Body of pancreas (tissue), 4 donors: ENCODE measurements at regions not wholly inside any gene's neighbourhood (a gene's known extent, or its start where the extent isn't known, plus 50 kb on each side); places are given as distances from the start of the nearest gene placed in this dataset.

Experiments used
- ATAC-seq: fragments of 150-250 bp; one replicate; pipeline ENCODE4 v1.9.1; 2016
- DNase-seq, 4 donors: peaks; one replicate each; pipeline ENCODE4 v3.0.0-alpha.2; 2019
- H3K27ac ChIP-seq, 4 donors: fragments of 200-600 bp; sonication (generic); 1 replicate in 3 of 4; 2 replicates in 1 of 4; pipeline versions ENCODE4 v1.5.1 to v1.6.1; 2016 to 2019; ENCODE audit warnings: mild to moderate bottlenecking in 1 of 4, mixed read lengths in 1 of 4, moderate library complexity in 1 of 4
- H3K27me3 ChIP-seq, 2 donors: fragments of 200-600 bp; sonication (generic); one replicate each; pipeline ENCODE4 v1.6.0; 2016; ENCODE audit warnings: mild to moderate bottlenecking in 1 of 2
- H3K36me3 ChIP-seq, 2 donors: fragments of 200-600 bp; sonication (generic); replicated peaks in 1 of 2; 2 replicates each; pipeline ENCODE4 v1.5.1; 2016; ENCODE audit warnings: low read depth in 2 of 2; ENCODE audit not compliant: insufficient read depth in 1 of 2
- H3K4me1 ChIP-seq: fragments of 200-600 bp; sonication (generic); one replicate; pipeline ENCODE4 v1.6.0; 2016
- H3K4me3 ChIP-seq, 2 donors: fragments of 200-600 bp; sonication (generic); 1 replicate in 1 of 2; 2 replicates in 1 of 2; pipeline ENCODE4 v1.5.1; 2016 to 2019
- H3K9me3 ChIP-seq, 3 donors: fragments of 200-600 bp; sonication (generic); 1 replicate in 2 of 3; 2 replicates in 1 of 3; pipeline ENCODE4 v1.5.1; 2016
- CTCF ChIP-seq, 7 experiments: fragments of 450-650 bp in 4 of 7; fragments of 200-600 bp in 3 of 7; sonication (generic) in 3 of 7; IDR thresholded peaks; one replicate each; pipeline ENCODE4 v1.5.1; 2016 to 2019; ENCODE audit warnings: antibody characterized with exemption in 7 of 7
- POLR2A ChIP-seq, 3 donors: fragments of 450-650 bp; IDR thresholded peaks; one replicate each; pipeline ENCODE4 v1.6.1; 2016; ENCODE audit warnings: antibody characterized with exemption in 3 of 3, mild to moderate bottlenecking in 2 of 3
- WGBS, 2 donors: methylation state at CpG; one replicate each; pipeline ENCODE4 v1.1.5; 2017; 5-methylcytosine and 5-hydroxymethylcytosine counted together
- intact Hi-C: fragments of 100-400 bp; cut with DNase I; formaldehyde crosslinking; loops from one replicate; pipeline ENCODE4 v1.15.1; 2023

GRCh38 chr18:76115580-76115979 is 379.5 kb downstream of the ZNF516 start:
- intact Hi-C loops = no loop called here
- Histone ChIP-seq H3K4me1 (no peaks in the 10 kb centered on the region), H3K27me3 (no peaks in the 10 kb centered on the region), H3K27ac (no peak overlapping the region), H3K36me3 (no peaks in the 10 kb centered on the region), H3K4me3 (no peak overlapping the region), H3K9me3 (peaks cover 0 to 4% (median 0%) of the 10 kb centered on the region in 3 donors)
- ATAC-seq (no peak), DNase-seq (no peak)
- TF ChIP-seq CTCF (IDR thresholded peaks at IDR 0.05) (no peak), POLR2A (IDR thresholded peaks at IDR 0.05) (no peak)
- 70 to 73% methylated on average over 14 of the region's 14 CpGs for WGBS, 2 donors

- DNase-seq = no peak
- peaks cover 0 to 4% (median 0%) of the 10 kb centered on the region in 3 donors for H3K9me3 ChIP-seq
- H3K27ac ChIP-seq = no peak overlapping the region
- H3K4me3 ChIP-seq = no peak overlapping the region
- TF ChIP-seq CTCF (IDR thresholded peaks at IDR 0.05) (no peak), POLR2A (IDR thresholded peaks at IDR 0.05) (no peak)
- intact Hi-C loops = no loop called here
- no peaks in the 10 kb centered on the region for H3K4me1 ChIP-seq
- 70 to 71% methylated on average over 10 of the region's 10 CpGs for WGBS, 2 donors
- ATAC-seq = no peak
- H3K36me3 ChIP-seq = no peaks in the 10 kb centered on the region
- no peaks in the 10 kb centered on the region for H3K27me3 ChIP-seq
These were observed 381.9 kb downstream of the ZNF516 start for GRCh38 chr18:76113101-76113500.

GRCh38 chr18:76102626-76103025 is 392.4 kb downstream of the ZNF516 start:
- intact Hi-C loops = no loop called here
- TF ChIP-seq POLR2A (IDR thresholded peaks at IDR 0.05) = no peak
- WGBS, 2 donors = 37 to 55% methylated on average over 5 of the region's 5 CpGs
- H3K4me1 ChIP-seq = no peaks in the 10 kb centered on the region
- no peaks in the 10 kb centered on the region for H3K27me3 ChIP-seq
- H3K4me3 ChIP-seq = no peak overlapping the region
- no peaks in the 10 kb centered on the region for H3K36me3 ChIP-seq
- H3K9me3 ChIP-seq = no peaks in the 10 kb centered on the region
- DNase-seq = no peak
- ATAC-seq = no peak
- H3K27ac ChIP-seq = no peak overlapping the region

- TF ChIP-seq CTCF (IDR thresholded peaks at IDR 0.05) = no peak
- TF ChIP-seq POLR2A (IDR thresholded peaks at IDR 0.05) = no peak
- no peaks in the 10 kb centered on the region for H3K9me3 ChIP-seq
- no peak overlapping the region for H3K27ac ChIP-seq
- H3K27me3 ChIP-seq = no peaks in the 10 kb centered on the region
- no peak for DNase-seq
- H3K4me3 ChIP-seq = no peak overlapping the region
- no peak for ATAC-seq
- H3K4me1 ChIP-seq = no peaks in the 10 kb centered on the region
- intact Hi-C loops = no loop called here
- H3K36me3 ChIP-seq = no peaks in the 10 kb centered on the region
- 30 to 37% methylated on average over 3 of the region's 3 CpGs for WGBS, 2 donors
These were observed 392.9 kb downstream of the ZNF516 start for GRCh38 chr18:76102156-76102555.

GRCh38 chr18:76099931-76100457 is 395.0 kb downstream of the ZNF516 start:
- Histone ChIP-seq H3K27ac (no peak overlapping the region), H3K27me3 (no peaks in the 10 kb centered on the region), H3K9me3 (no peaks in the 10 kb centered on the region), H3K36me3 (no peaks in the 10 kb centered on the region), H3K4me1 (no peaks in the 10 kb centered on the region), H3K4me3 (no peak overlapping the region)
- DNase-seq (no peak), ATAC-seq (no peak)
- no peak for TF ChIP-seq CTCF (IDR thresholded peaks at IDR 0.05)
- no peak for TF ChIP-seq POLR2A (IDR thresholded peaks at IDR 0.05)
- WGBS, 2 donors = 42 to 50% methylated on average over 4 to 14 of the region's 14 CpGs
- intact Hi-C loops = no loop called here
